GM23338 (cell line): ENCODE measurements at regions not wholly inside any gene's neighbourhood (a gene's known extent, or its start where the extent isn't known, plus 50 kb on each side); places are given as distances from the start of the nearest gene placed in this dataset.

ENCODE experiments used
- ATAC-seq: fragments of 200-7000 bp; cut with Tn5 transposase; 3 replicates; pipeline ENCODE4 v1.9.1; 2020
- DNase-seq: peaks from one replicate; pipeline ENCODE4 v3.0.0-alpha.2; 2015; ENCODE audit warnings: low spot score
- H2AFZ ChIP-seq: fragments of 200-600 bp; sonication (generic); 2 replicates; pipeline ENCODE4 v1.8.0; 2016; ENCODE audit warnings: antibody characterized with exemption, mild to moderate bottlenecking, moderate library complexity
- H3F3A ChIP-seq: fragments of 200-600 bp; sonication (generic); replicated peaks from 2 replicates; pipeline ENCODE4 v1.8.0; 2017; ENCODE audit warnings: antibody characterized with exemption, mixed run types, low read depth
- H3K27ac ChIP-seq: fragments of 200-600 bp; sonication (generic); 2 replicates; pipeline ENCODE4 v1.6.1; 2016; ENCODE audit warnings: low read depth
- H3K27me3 ChIP-seq: fragments of 200-600 bp; sonication (generic); 2 replicates; pipeline ENCODE4 v1.8.0; 2016; ENCODE audit warnings: mild to moderate bottlenecking, mixed run types, moderate library complexity; ENCODE audit not compliant: insufficient read depth
- H3K36me3 ChIP-seq: fragments of 200-600 bp; sonication (generic); 2 replicates; pipeline ENCODE4 v1.8.0; 2016; ENCODE audit warnings: mild to moderate bottlenecking; ENCODE audit not compliant: insufficient read depth
- H3K4me1 ChIP-seq: fragments of 200-600 bp; sonication (generic); 2 replicates; pipeline ENCODE4 v1.8.0; 2016; ENCODE audit warnings: mild to moderate bottlenecking, moderate library complexity; ENCODE audit not compliant: insufficient read depth
- H3K4me2 ChIP-seq: fragments of 200-600 bp; sonication (generic); 2 replicates; pipeline ENCODE4 v1.7.1; 2017; ENCODE audit warnings: mixed run types
- H3K4me3 ChIP-seq: fragments of 200-600 bp; sonication (generic); 2 replicates; pipeline ENCODE4 v1.6.1; 2016; ENCODE audit warnings: mixed run types
- H3K79me2 ChIP-seq: fragments of 200-600 bp; sonication (generic); replicated peaks from 2 replicates; pipeline ENCODE4 v1.8.0; 2017; ENCODE audit warnings: mild to moderate bottlenecking; ENCODE audit not compliant: insufficient read depth
- H3K9me2 ChIP-seq: fragments of 200-600 bp; sonication (generic); 2 replicates; pipeline ENCODE4 v1.8.0; 2017; ENCODE audit not compliant: insufficient read depth
- H4K20me1 ChIP-seq: fragments of 200-600 bp; sonication (generic); replicated peaks from 2 replicates; pipeline ENCODE4 v1.8.0; 2017; ENCODE audit warnings: mild to moderate bottlenecking; ENCODE audit not compliant: insufficient read depth
- H3K27ac Mint-ChIP-seq: 2 replicates; pipeline ENCODE4 v1.8.0; 2020; ENCODE audit warnings: inconsistent platforms, mild to moderate bottlenecking, moderate library complexity, mixed read lengths
- H3K27me3 Mint-ChIP-seq: 3 replicates; pipeline ENCODE4 v1.8.0; 2022; ENCODE audit warnings: low read depth, mild to moderate bottlenecking, moderate library complexity, mixed read lengths, inconsistent platforms; ENCODE audit not compliant: insufficient read depth, poor library complexity
- H3K36me3 Mint-ChIP-seq: 3 replicates; pipeline ENCODE4 v1.8.0; 2021; ENCODE audit warnings: low read depth, mild to moderate bottlenecking, inconsistent platforms, moderate library complexity, mixed read lengths
- H3K4me1 Mint-ChIP-seq: 3 replicates; pipeline ENCODE4 v1.8.0; 2020; ENCODE audit warnings: mild to moderate bottlenecking, inconsistent platforms, mixed read lengths
- H3K4me3 Mint-ChIP-seq: 3 replicates; pipeline ENCODE4 v1.8.0; 2021; ENCODE audit warnings: moderate library complexity, mild to moderate bottlenecking, inconsistent platforms, mixed read lengths
- H3K9me3 Mint-ChIP-seq: 3 replicates; pipeline ENCODE4 v1.8.0; 2020; ENCODE audit warnings: moderate library complexity, mild to moderate bottlenecking, inconsistent platforms, mixed read lengths
- CREB1 ChIP-seq: fragments of 250-450 bp; sonication (Bioruptor Pico); IDR thresholded peaks from 2 replicates; pipeline ENCODE4 v1.5.0; 2020; ENCODE audit warnings: low read depth, mild to moderate bottlenecking, moderate library complexity
- ETS1 ChIP-seq: IDR thresholded peaks from 2 replicates; pipeline ENCODE4 v1.6.1; 2016; ENCODE audit warnings: antibody characterized with exemption
- EZH2 ChIP-seq: fragments of 200-600 bp; sonication (generic); IDR thresholded peaks from one replicate; pipeline ENCODE4 v1.8.0; 2017; ENCODE audit warnings: antibody characterized with exemption, mild to moderate bottlenecking, low read depth; ENCODE audit not compliant: unreplicated experiment
- EZH2phosphoT487 ChIP-seq: fragments of 200-600 bp; sonication (generic); IDR thresholded peaks from one replicate; pipeline ENCODE4 v1.8.1; 2018; ENCODE audit warnings: antibody characterized with exemption; ENCODE audit not compliant: unreplicated experiment
- JUNB ChIP-seq: IDR thresholded peaks from one replicate; pipeline ENCODE4 v1.6.1; 2016; ENCODE audit warnings: antibody characterized with exemption; ENCODE audit not compliant: unreplicated experiment
- POLR2AphosphoS5 ChIP-seq: IDR thresholded peaks from 2 replicates; pipeline ENCODE4 v1.6.1; 2016; ENCODE audit warnings: antibody characterized with exemption, low read depth
- REST ChIP-seq: IDR thresholded peaks from one replicate; pipeline ENCODE4 v1.6.1; 2018; ENCODE audit warnings: antibody characterized with exemption; ENCODE audit not compliant: unreplicated experiment
- STAT1 ChIP-seq: IDR thresholded peaks from one replicate; pipeline ENCODE4 v1.6.1; 2016; ENCODE audit warnings: antibody characterized with exemption; ENCODE audit not compliant: unreplicated experiment
- ZNF114 ChIP-seq: fragments of 250-450 bp; sonication (Bioruptor Pico); IDR thresholded peaks from 2 replicates; pipeline ENCODE4 v1.5.0; 2020; ENCODE audit warnings: mild to moderate bottlenecking, moderate library complexity
- ZNF331 ChIP-seq: fragments of 250-450 bp; sonication (Bioruptor Pico); IDR thresholded peaks from 2 replicates; pipeline ENCODE4 v1.5.0; 2020; ENCODE audit warnings: low read depth, mild to moderate bottlenecking, moderate library complexity
- ZNF462 ChIP-seq: fragments of 250-450 bp; sonication (Bioruptor Pico); IDR thresholded peaks from 2 replicates; pipeline ENCODE4 v1.5.0; 2020; ENCODE audit warnings: mild to moderate bottlenecking, moderate library complexity

- TF ChIP-seq POLR2AphosphoS5: no peak
- no peak for TF ChIP-seq JUNB
- TF ChIP-seq ETS1: no peak
These were observed 377.9 kb downstream of the SLC4A3 start (continued) for GRCh38 chr2:220005362-220005761.

- TF ChIP-seq CREB1 (CRISPR knock-in tag): no peak
- TF ChIP-seq STAT1: no peak
- TF ChIP-seq ZNF462: no peak
- no peak for TF ChIP-seq REST
- no peak for TF ChIP-seq JUNB
- TF ChIP-seq POLR2AphosphoS5: no peak
- TF ChIP-seq EZH2: no peak
- TF ChIP-seq ZNF331 (CRISPR knock-in tag): no peak
- TF ChIP-seq ZNF114 (CRISPR knock-in tag): no peak
- TF ChIP-seq EZH2phosphoT487: no peak
- Histone ChIP-seq H3K9me2 (0 out of 2 replicates have a peak, but pooled peaks cover 10% of the 10 kb centered on the region), H3K36me3 (no peaks in the 10 kb centered on the region), H4K20me1 (no peaks in the 10 kb centered on the region), H3K79me2 (no peaks in the 10 kb centered on the region), H2AFZ (no peak overlapping the region; the same call in 1 of the 2 replicates), H3K4me3 (no peak overlapping the region), H3K4me1 (no peaks in the 10 kb centered on the region), H3K27ac (no peak overlapping the region), H3F3A (no peaks in the 10 kb centered on the region), H3K4me2 (no peak overlapping the region), H3K27me3 (no peaks in the 10 kb centered on the region)
- no peak for DNase-seq
- Mint-ChIP-seq H3K9me3 (no peaks in the 10 kb centered on the region; the same call in 2 of the 3 replicates), H3K36me3 (no peaks in the 10 kb centered on the region), H3K27me3 (no peaks in the 10 kb centered on the region), H3K27ac (no peak overlapping the region), H3K4me1 (no peaks in the 10 kb centered on the region), H3K4me3 (no peak overlapping the region)
- ATAC-seq: no peak
These were observed 378.8 kb downstream of the SLC4A3 start for GRCh38 chr2:220006152-220006621.
